ENCODE measurements at regions not wholly inside any gene's neighbourhood (a gene's known extent, or its start where the extent isn't known, plus 50 kb on each side); places are given as distances from the start of the nearest gene placed in this dataset.
A peak's percentile ranks its signal among the peaks of the same experiment; 100 is the strongest.
"Not testable (repeated sequence)": the region's sequence is repeated elsewhere in the genome, so short reads cannot be mapped to it uniquely, and the experiment has no call there.

GRCh38 chr6:67766057-67766456 is 869.0 kb upstream of the ADGRB3 start:
- no peak for DNase-seq (ENCODE audit: low spot score)

GRCh38 chr6:67759001-67759400 is 876.1 kb upstream of the ADGRB3 start:
- DNase-seq (ENCODE audit: low spot score), result no peak

GRCh38 chr6:67757465-67758033 is 877.5 kb upstream of the ADGRB3 start:
- DNase-seq (ENCODE audit: low spot score), result no peak

GRCh38 chr6:67748521-67748920 is 886.6 kb upstream of the ADGRB3 start:
- DNase-seq (ENCODE audit: low spot score), result no peak

- DNase-seq (ENCODE audit: low spot score), result no peak
These were observed 898.3 kb upstream of the ADGRB3 start for GRCh38 chr6:67736816-67737215.

- DNase-seq (ENCODE audit: low spot score), result no peak
These were observed 898.9 kb upstream of the ADGRB3 start for GRCh38 chr6:67736161-67736560.

- DNase-seq (ENCODE audit: low spot score), result no peak
These were observed 899.5 kb upstream of the ADGRB3 start for GRCh38 chr6:67735623-67736022.

GRCh38 chr6:67722861-67723261 is 912.2 kb upstream of the ADGRB3 start:
- DNase-seq (ENCODE audit: low spot score), result no peak

GRCh38 chr6:67717281-67717680 is 917.8 kb upstream of the ADGRB3 start:
- peak; percentile 0 for DNase-seq (ENCODE audit: low spot score)

GRCh38 chr6:67706388-67706787 is 928.7 kb upstream of the ADGRB3 start:
- DNase-seq (ENCODE audit: low spot score), result no peak

GRCh38 chr6:67698534-67698933 is 936.5 kb upstream of the ADGRB3 start:
- DNase-seq (ENCODE audit: low spot score), result no peak

- DNase-seq (ENCODE audit: low spot score), result no peak
These were observed 941.0 kb upstream of the ADGRB3 start for GRCh38 chr6:67694127-67694526.

GRCh38 chr6:67689329-67689728 is 945.8 kb upstream of the ADGRB3 start:
- no peak for DNase-seq (ENCODE audit: low spot score)

- no peak for DNase-seq (ENCODE audit: low spot score)
These were observed 947.7 kb upstream of the ADGRB3 start for GRCh38 chr6:67687396-67687795.

- not testable (repeated sequence) for DNase-seq (ENCODE audit: low spot score)
These were observed 948.9 kb upstream of the ADGRB3 start for GRCh38 chr6:67686225-67686624.

- DNase-seq (ENCODE audit: low spot score), result no peak
These were observed 951.1 kb upstream of the ADGRB3 start for GRCh38 chr6:67683960-67684359.

- no peak for DNase-seq (ENCODE audit: low spot score)
These were observed 954.7 kb upstream of the ADGRB3 start for GRCh38 chr6:67680297-67680932.

GRCh38 chr6:67679566-67680296 is 955.4 kb upstream of the ADGRB3 start:
- DNase-seq (ENCODE audit: low spot score), result no peak

GRCh38 chr6:67676892-67677291 is 958.2 kb upstream of the ADGRB3 start:
- no peak for DNase-seq (ENCODE audit: low spot score)

- DNase-seq (ENCODE audit: low spot score), result no peak
These were observed 967.3 kb upstream of the ADGRB3 start for GRCh38 chr6:67667637-67668422.

GRCh38 chr6:67666177-67666964 is 968.7 kb upstream of the ADGRB3 start:
- no peak for DNase-seq (ENCODE audit: low spot score)

GRCh38 chr6:67664942-67665341 is 970.1 kb upstream of the ADGRB3 start:
- no peak for DNase-seq (ENCODE audit: low spot score)

All from hepatic stellate cell (primary cell).